ENCODE measurements at regions not wholly inside any gene's neighbourhood (a gene's known extent, or its start where the extent isn't known, plus 50 kb on each side); places are given as distances from the start of the nearest gene placed in this dataset.

- H2AFZ ChIP-seq (ENCODE audit: low read length): no peak overlapping the region
- H2BK120ac ChIP-seq (ENCODE audit: low read depth, low read length): no peak overlapping the region
- no peaks in the 10 kb centered on the region for H3K36me3 ChIP-seq (replicated peaks in 1 of 2; ENCODE audit: control insufficient read depth in 2 of 2, insufficient read depth in 2 of 2, low read length in 2 of 2)
- H2AK5ac ChIP-seq (ENCODE audit: low read depth, low read length): no peak overlapping the region
- H3K23ac ChIP-seq (ENCODE audit: low read depth, low read length, poor library complexity): no peak overlapping the region
- no peak overlapping the region for H3K9ac ChIP-seq (ENCODE audit: low read depth, low read length, poor library complexity)
- no peak overlapping the region for H3K4ac ChIP-seq (ENCODE audit: low read length)
- no peak overlapping the region for H3K4me2 ChIP-seq (ENCODE audit: insufficient read depth, low read length, poor library complexity, severe bottlenecking)
- no peaks in the 10 kb centered on the region for H3K9me3 ChIP-seq (replicated peaks in 1 of 2; ENCODE audit: control insufficient read depth in 2 of 2, insufficient read depth in 1 of 2, low read depth in 1 of 2, low read length in 2 of 2)
- no peak overlapping the region for H3K4me3 ChIP-seq (ENCODE audit: low read length in 2 of 2)
- H3K4me1 ChIP-seq (ENCODE audit: control insufficient read depth in 2 of 2, insufficient read depth in 1 of 2, low read depth in 1 of 2, low read length in 2 of 2): no peaks in the 10 kb centered on the region
- H2BK15ac ChIP-seq (ENCODE audit: low read length): no peak overlapping the region
- no peak overlapping the region for H3K27ac ChIP-seq (replicated peaks; ENCODE audit: low read length)
- H3K79me1 ChIP-seq (ENCODE audit: low read depth, low read length): no peaks in the 10 kb centered on the region
- DNase-seq (ENCODE audit: low spot score): no peak
- no peaks in the 10 kb centered on the region for H3K27me3 ChIP-seq (ENCODE audit: control insufficient read depth in 3 of 3, insufficient read depth in 3 of 3, low read depth in 1 of 3, low read length in 3 of 3)
- no peak overlapping the region for H3K14ac ChIP-seq (ENCODE audit: low read length)
- no peak overlapping the region for H4K91ac ChIP-seq (ENCODE audit: low read depth, low read length, poor library complexity)
- no peak overlapping the region for H3K18ac ChIP-seq (ENCODE audit: low read length)
- no peak overlapping the region for H4K8ac ChIP-seq (ENCODE audit: low read depth, low read length)
- H2BK12ac ChIP-seq (ENCODE audit: low read length): no peak overlapping the region
- H2BK5ac ChIP-seq (ENCODE audit: low read length): no peak overlapping the region
Measured at GRCh38 chr11:22477312-22477711, 139.1 kb downstream of the SLC17A6 start.

GRCh38 chr11:22476589-22476988 is 138.4 kb downstream of the SLC17A6 start:
- Histone ChIP-seq H3K79me1 (ENCODE audit: low read depth, low read length) (no peaks in the 10 kb centered on the region), H4K8ac (ENCODE audit: low read depth, low read length) (no peak overlapping the region), H3K27ac (replicated peaks; ENCODE audit: low read length) (no peak overlapping the region), H2BK15ac (ENCODE audit: low read length) (no peak overlapping the region), H2BK5ac (ENCODE audit: low read length) (no peak overlapping the region), H3K4ac (ENCODE audit: low read length) (no peak overlapping the region), H3K27me3 (ENCODE audit: control insufficient read depth in 3 of 3, insufficient read depth in 3 of 3, low read depth in 1 of 3, low read length in 3 of 3) (no peaks in the 10 kb centered on the region), H3K9ac (ENCODE audit: low read depth, low read length, poor library complexity) (no peak overlapping the region), H3K9me3 (replicated peaks in 1 of 2; ENCODE audit: control insufficient read depth in 2 of 2, insufficient read depth in 1 of 2, low read depth in 1 of 2, low read length in 2 of 2) (no peaks in the 10 kb centered on the region), H2AK5ac (ENCODE audit: low read depth, low read length) (no peak overlapping the region), H3K4me1 (ENCODE audit: control insufficient read depth in 2 of 2, insufficient read depth in 1 of 2, low read depth in 1 of 2, low read length in 2 of 2) (no peaks in the 10 kb centered on the region), H3K4me3 (ENCODE audit: low read length in 2 of 2) (no peak overlapping the region), H2BK120ac (ENCODE audit: low read depth, low read length) (no peak overlapping the region), H3K4me2 (ENCODE audit: insufficient read depth, low read length, poor library complexity, severe bottlenecking) (no peak overlapping the region), H2AFZ (ENCODE audit: low read length) (no peak overlapping the region), H3K23ac (ENCODE audit: low read depth, low read length, poor library complexity) (no peak overlapping the region), H3K36me3 (replicated peaks in 1 of 2; ENCODE audit: control insufficient read depth in 2 of 2, insufficient read depth in 2 of 2, low read length in 2 of 2) (no peaks in the 10 kb centered on the region), H2BK12ac (ENCODE audit: low read length) (no peak overlapping the region), H3K18ac (ENCODE audit: low read length) (no peak overlapping the region), H4K91ac (ENCODE audit: low read depth, low read length, poor library complexity) (no peak overlapping the region), H3K14ac (ENCODE audit: low read length) (no peak overlapping the region)
- DNase-seq (ENCODE audit: low spot score): no peak
- no CpG with 5 or more reads among the region's 3 CpGs for WGBS, 2 donors (ENCODE audit: extremely low coverage in 2 of 2, insufficient read length in 2 of 2, insufficient replicate concordance in 1 of 2)

DNA sequence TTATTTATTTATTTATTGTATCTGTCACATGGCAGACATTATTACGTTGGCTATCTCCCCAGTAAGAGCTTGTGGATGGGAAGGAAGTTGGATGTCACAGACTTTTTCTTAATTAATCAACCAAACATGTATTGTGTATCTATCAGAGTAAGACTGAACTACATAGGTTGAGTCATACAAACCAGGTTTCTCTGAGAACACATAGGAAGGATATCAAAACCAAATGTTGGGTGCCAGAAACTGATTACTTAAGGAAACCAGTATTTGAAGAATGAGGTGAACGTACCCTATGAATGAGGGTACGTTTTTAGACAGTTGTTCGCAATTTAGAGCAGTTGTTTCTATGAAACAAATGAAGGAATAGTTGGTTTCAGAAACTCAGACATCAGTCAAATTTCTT is 136.4 kb downstream of the SLC17A6 start:
- Histone ChIP-seq H3K9me3 (replicated peaks in 1 of 2; ENCODE audit: control insufficient read depth in 2 of 2, insufficient read depth in 1 of 2, low read depth in 1 of 2, low read length in 2 of 2) (no peaks in the 10 kb centered on the region), H4K8ac (ENCODE audit: low read depth, low read length) (no peak overlapping the region), H2BK120ac (ENCODE audit: low read depth, low read length) (no peak overlapping the region), H3K4me1 (ENCODE audit: control insufficient read depth in 2 of 2, insufficient read depth in 1 of 2, low read depth in 1 of 2, low read length in 2 of 2) (no peaks in the 10 kb centered on the region), H3K27me3 (ENCODE audit: control insufficient read depth in 3 of 3, insufficient read depth in 3 of 3, low read depth in 1 of 3, low read length in 3 of 3) (no peaks in the 10 kb centered on the region), H4K91ac (ENCODE audit: low read depth, low read length, poor library complexity) (no peak overlapping the region), H3K14ac (ENCODE audit: low read length) (no peak overlapping the region), H3K18ac (ENCODE audit: low read length) (no peak overlapping the region), H2AK5ac (ENCODE audit: low read depth, low read length) (no peak overlapping the region), H3K27ac (replicated peaks; ENCODE audit: low read length) (no peak overlapping the region), H3K36me3 (replicated peaks in 1 of 2; ENCODE audit: control insufficient read depth in 2 of 2, insufficient read depth in 2 of 2, low read length in 2 of 2) (no peaks in the 10 kb centered on the region), H2BK5ac (ENCODE audit: low read length) (no peak overlapping the region), H3K4me2 (ENCODE audit: insufficient read depth, low read length, poor library complexity, severe bottlenecking) (no peak overlapping the region), H2BK15ac (ENCODE audit: low read length) (no peak overlapping the region), H3K4me3 (ENCODE audit: low read length in 2 of 2) (no peak overlapping the region), H3K79me1 (ENCODE audit: low read depth, low read length) (no peaks in the 10 kb centered on the region), H2AFZ (ENCODE audit: low read length) (no peak overlapping the region), H3K4ac (ENCODE audit: low read length) (no peak overlapping the region), H3K23ac (ENCODE audit: low read depth, low read length, poor library complexity) (no peak overlapping the region), H2BK12ac (ENCODE audit: low read length) (no peak overlapping the region), H3K9ac (ENCODE audit: low read depth, low read length, poor library complexity) (no peak overlapping the region)
- WGBS, 2 donors (ENCODE audit: extremely low coverage in 2 of 2, insufficient read length in 2 of 2, insufficient replicate concordance in 1 of 2): no CpG with 5 or more reads among the region's 4 CpGs
- DNase-seq (ENCODE audit: low spot score): no peak

DNA sequence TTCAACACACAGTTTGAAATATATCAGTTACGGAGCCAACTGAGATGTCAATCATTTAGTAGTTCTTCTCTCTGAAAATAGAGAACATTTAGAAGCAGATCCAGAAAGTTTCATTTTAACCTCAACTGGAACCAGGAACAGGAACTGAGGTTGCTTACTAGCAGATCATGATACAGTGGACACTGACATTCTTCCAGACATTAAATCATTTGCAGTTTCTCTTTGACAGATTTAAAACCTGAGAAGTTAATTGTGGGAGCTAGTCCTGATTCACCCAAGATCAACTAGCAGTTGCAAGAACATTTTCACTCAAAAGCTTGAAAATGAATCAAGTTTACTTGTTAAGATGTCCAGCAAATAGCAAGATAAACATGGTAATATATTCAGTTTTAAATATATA is 135.4 kb downstream of the SLC17A6 start:
- Histone ChIP-seq H3K23ac (ENCODE audit: low read depth, low read length, poor library complexity) (no peak overlapping the region), H2BK15ac (ENCODE audit: low read length) (no peak overlapping the region), H3K14ac (ENCODE audit: low read length) (no peak overlapping the region), H3K9me3 (replicated peaks in 1 of 2; ENCODE audit: control insufficient read depth in 2 of 2, insufficient read depth in 1 of 2, low read depth in 1 of 2, low read length in 2 of 2) (no peaks in the 10 kb centered on the region), H4K8ac (ENCODE audit: low read depth, low read length) (no peak overlapping the region), H4K91ac (ENCODE audit: low read depth, low read length, poor library complexity) (no peak overlapping the region), H2BK5ac (ENCODE audit: low read length) (no peak overlapping the region), H2AFZ (ENCODE audit: low read length) (no peak overlapping the region), H3K9ac (ENCODE audit: low read depth, low read length, poor library complexity) (no peak overlapping the region), H2BK120ac (ENCODE audit: low read depth, low read length) (no peak overlapping the region), H2BK12ac (ENCODE audit: low read length) (no peak overlapping the region), H3K18ac (ENCODE audit: low read length) (no peak overlapping the region), H3K4ac (ENCODE audit: low read length) (no peak overlapping the region), H3K27me3 (ENCODE audit: control insufficient read depth in 3 of 3, insufficient read depth in 3 of 3, low read depth in 1 of 3, low read length in 3 of 3) (no peaks in the 10 kb centered on the region), H3K79me1 (ENCODE audit: low read depth, low read length) (no peaks in the 10 kb centered on the region), H2AK5ac (ENCODE audit: low read depth, low read length) (no peak overlapping the region), H3K4me3 (ENCODE audit: low read length in 2 of 2) (no peak overlapping the region), H3K4me2 (ENCODE audit: insufficient read depth, low read length, poor library complexity, severe bottlenecking) (no peak overlapping the region), H3K4me1 (ENCODE audit: control insufficient read depth in 2 of 2, insufficient read depth in 1 of 2, low read depth in 1 of 2, low read length in 2 of 2) (no peaks in the 10 kb centered on the region), H3K36me3 (replicated peaks in 1 of 2; ENCODE audit: control insufficient read depth in 2 of 2, insufficient read depth in 2 of 2, low read length in 2 of 2) (no peaks in the 10 kb centered on the region), H3K27ac (replicated peaks; ENCODE audit: low read length) (no peak overlapping the region)
- WGBS, 2 donors (ENCODE audit: extremely low coverage in 2 of 2, insufficient read length in 2 of 2, insufficient replicate concordance in 1 of 2): no CpG with 5 or more reads among the region's 1 CpG
- no peak for DNase-seq (ENCODE audit: low spot score)

All from neuronal stem cell (in vitro differentiated cells).